ENCODE measurements at regions not wholly inside any gene's neighbourhood (a gene's known extent, or its start where the extent isn't known, plus 50 kb on each side); places are given as distances from the start of the nearest gene placed in this dataset.

GRCh38 chr11:26245046-26245445 is 86.9 kb upstream of the ANO3 start:
- no peak for DNase-seq

GRCh38 chr11:26247340-26247739 is 84.6 kb upstream of the ANO3 start:
- DNase-seq = peak; percentile 12

GRCh38 chr11:26248661-26249060 is 83.3 kb upstream of the ANO3 start:
- no peak for DNase-seq

GRCh38 chr11:26254378-26254777 is 77.6 kb upstream of the ANO3 start:
- DNase-seq = no peak

GRCh38 chr11:26263769-26264168 is 68.2 kb upstream of the ANO3 start:
- no peak for DNase-seq

GRCh38 chr11:26264266-26264665 is 67.7 kb upstream of the ANO3 start:
- DNase-seq = no peak

- DNase-seq = no peak
Measured at GRCh38 chr11:26268980-26269660, 62.8 kb upstream of the ANO3 start.

GRCh38 chr11:26271666-26272065 is 60.3 kb upstream of the ANO3 start:
- DNase-seq = no peak

GRCh38 chr11:26276798-26277424 is 55.0 kb upstream of the ANO3 start:
- peak; percentile 57 for DNase-seq

- DNase-seq = no peak
Measured at GRCh38 chr11:26278354-26278753, 53.6 kb upstream of the ANO3 start.

Data from left kidney (tissue), 1 donor.